ENCODE measurements at regions not wholly inside any gene's neighbourhood (a gene's known extent, or its start where the extent isn't known, plus 50 kb on each side); places are given as distances from the start of the nearest gene placed in this dataset.
A peak's percentile ranks its signal among the peaks of the same experiment; 100 is the strongest.
"Not testable (repeated sequence)": the region's sequence is repeated elsewhere in the genome, so short reads cannot be mapped to it uniquely, and the experiment has no call there.

GRCh38 chr1:88514544-88515060, 169.5 kb upstream of the PKN2 start:
- no peaks in the 10 kb centered on the region for H3K36me3 Mint-ChIP-seq (ENCODE audit: low read depth)

GRCh38 chr1:88517499-88517898, 166.6 kb upstream of the PKN2 start:
- H3K4me3 Mint-ChIP-seq; H3K36me3 Mint-ChIP-seq (ENCODE audit: low read depth); H3K27ac Mint-ChIP-seq; H3K27me3 Mint-ChIP-seq (ENCODE audit: low read depth); H3K9me3 Mint-ChIP-seq: not testable (repeated sequence)
- H3K4me1 Mint-ChIP-seq, result peaks cover 14% of the 10 kb centered on the region

More at GRCh38 chr1:88514544-88515060, 169.5 kb upstream of the PKN2 start:
- no peak overlapping the region for H3K27ac Mint-ChIP-seq
- H3K27me3 Mint-ChIP-seq (ENCODE audit: low read depth), result no peaks in the 10 kb centered on the region
- no peaks in the 10 kb centered on the region for H3K9me3 Mint-ChIP-seq
- TF ChIP-seq, protein P1, sequence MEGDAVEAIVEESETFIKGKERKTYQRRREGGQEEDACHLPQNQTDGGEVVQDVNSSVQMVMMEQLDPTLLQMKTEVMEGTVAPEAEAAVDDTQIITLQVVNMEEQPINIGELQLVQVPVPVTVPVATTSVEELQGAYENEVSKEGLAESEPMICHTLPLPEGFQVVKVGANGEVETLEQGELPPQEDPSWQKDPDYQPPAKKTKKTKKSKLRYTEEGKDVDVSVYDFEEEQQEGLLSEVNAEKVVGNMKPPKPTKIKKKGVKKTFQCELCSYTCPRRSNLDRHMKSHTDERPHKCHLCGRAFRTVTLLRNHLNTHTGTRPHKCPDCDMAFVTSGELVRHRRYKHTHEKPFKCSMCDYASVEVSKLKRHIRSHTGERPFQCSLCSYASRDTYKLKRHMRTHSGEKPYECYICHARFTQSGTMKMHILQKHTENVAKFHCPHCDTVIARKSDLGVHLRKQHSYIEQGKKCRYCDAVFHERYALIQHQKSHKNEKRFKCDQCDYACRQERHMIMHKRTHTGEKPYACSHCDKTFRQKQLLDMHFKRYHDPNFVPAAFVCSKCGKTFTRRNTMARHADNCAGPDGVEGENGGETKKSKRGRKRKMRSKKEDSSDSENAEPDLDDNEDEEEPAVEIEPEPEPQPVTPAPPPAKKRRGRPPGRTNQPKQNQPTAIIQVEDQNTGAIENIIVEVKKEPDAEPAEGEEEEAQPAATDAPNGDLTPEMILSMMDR (IDR thresholded peaks at IDR 0.05; ENCODE audit: unreplicated experiment in 3 of 3), result no peak
- peaks cover 5% of the 10 kb centered on the region for H3K4me1 Mint-ChIP-seq
- no peak overlapping the region for H3K4me3 Mint-ChIP-seq

DNA sequence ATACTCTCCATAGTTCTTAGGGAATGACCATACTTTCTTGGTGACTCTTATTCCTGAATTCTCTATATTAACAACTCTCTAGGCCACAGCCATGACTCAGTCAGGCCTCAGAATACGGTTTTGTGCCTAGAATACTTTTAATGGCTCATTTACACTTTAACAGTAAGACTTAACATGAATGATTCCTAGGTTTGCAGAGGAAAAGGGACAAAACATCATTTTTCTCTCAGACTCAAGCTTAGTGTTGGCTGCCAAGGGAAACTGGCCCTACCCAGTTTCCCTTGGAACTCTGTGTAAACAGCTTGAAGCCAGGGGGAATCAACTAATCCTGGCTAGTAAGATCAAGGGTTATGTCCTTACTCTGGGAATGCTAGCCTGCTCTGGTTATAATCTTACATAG, 164.9 kb upstream of the PKN2 start:
- no peaks in the 10 kb centered on the region for H3K9me3 Mint-ChIP-seq
- TF ChIP-seq, protein P1 (IDR thresholded peaks at IDR 0.05; ENCODE audit: unreplicated experiment in 3 of 3), result no peak
- no peaks in the 10 kb centered on the region for H3K36me3 Mint-ChIP-seq (ENCODE audit: low read depth)

GRCh38 chr1:88523854-88524528, 160.1 kb upstream of the PKN2 start:
- no peak overlapping the region for H3K27ac Mint-ChIP-seq
- no peak overlapping the region for H3K4me3 Mint-ChIP-seq
- no peaks in the 10 kb centered on the region for H3K9me3 Mint-ChIP-seq
- no peaks in the 10 kb centered on the region for H3K36me3 Mint-ChIP-seq (ENCODE audit: low read depth)
- peaks cover 14% of the 10 kb centered on the region for H3K4me1 Mint-ChIP-seq
- H3K27me3 Mint-ChIP-seq (ENCODE audit: low read depth), result no peaks in the 10 kb centered on the region
- TF ChIP-seq, protein P1 (IDR thresholded peaks at IDR 0.05; ENCODE audit: unreplicated experiment in 3 of 3), result no peak

More for the DNA sequence above, 164.9 kb upstream of the PKN2 start:
- peaks cover 14% of the 10 kb centered on the region for H3K4me1 Mint-ChIP-seq
- peak overlapping the region in 2 of 3 experiments; percentile 45 to 48 for H3K27ac Mint-ChIP-seq
- no peaks in the 10 kb centered on the region for H3K27me3 Mint-ChIP-seq (ENCODE audit: low read depth)
- H3K4me3 Mint-ChIP-seq, result no peak overlapping the region

- TF ChIP-seq, protein P1 (IDR thresholded peaks at IDR 0.05; ENCODE audit: unreplicated experiment in 3 of 3), result no peak
- Mint-ChIP-seq H3K36me3 (ENCODE audit: low read depth) (no peaks in the 10 kb centered on the region), H3K4me1 (no peaks in the 10 kb centered on the region), H3K27me3 (ENCODE audit: low read depth) (no peaks in the 10 kb centered on the region), H3K4me3 (no peak overlapping the region), H3K27ac (no peak overlapping the region), H3K9me3 (no peaks in the 10 kb centered on the region)
Observed at GRCh38 chr1:88526456-88526855, 157.6 kb upstream of the PKN2 start.

GRCh38 chr1:88528792-88529191, 155.3 kb upstream of the PKN2 start:
- Mint-ChIP-seq H3K4me1 (no peaks in the 10 kb centered on the region), H3K27ac (no peak overlapping the region), H3K27me3 (ENCODE audit: low read depth) (peaks cover 3% of the 10 kb centered on the region), H3K4me3 (no peak overlapping the region), H3K9me3 (no peaks in the 10 kb centered on the region), H3K36me3 (ENCODE audit: low read depth) (no peaks in the 10 kb centered on the region)
- TF ChIP-seq, protein P1 (IDR thresholded peaks at IDR 0.05; ENCODE audit: unreplicated experiment in 3 of 3), result no peak

Measured in nephron (organoid).